ENCODE measurements at regions not wholly inside any gene's neighbourhood (a gene's known extent, or its start where the extent isn't known, plus 50 kb on each side); places are given as distances from the start of the nearest gene placed in this dataset.

- TF ChIP-seq E4F1 (CRISPR knock-in tag; IDR thresholded peaks at IDR 0.05; ENCODE audit: borderline replicate concordance) (no peak), SMARCA5 (IDR thresholded peaks at IDR 0.05) (no peak), SREBF1 (IDR thresholded peaks at IDR 0.05; ENCODE audit: borderline replicate concordance, low read depth, low read length) (no peak)
Observed at GRCh38 chr3:90095811-90096210, 988.4 kb downstream of the EPHA3 start (continued).

GRCh38 chr3:90099493-90099892 lies 992.1 kb downstream of the EPHA3 start:
- no peaks in the 10 kb centered on the region for H3K36me3 ChIP-seq (ENCODE audit: control insufficient read depth, insufficient read depth, low read length)
- H3K4me2 ChIP-seq (ENCODE audit: insufficient read depth, low read length): no peak overlapping the region
- 8% methylated on average over 1 of the region's 1 CpG for WGBS (ENCODE audit: insufficient coverage, low coverage, missing lambda C conversion rate)
- H3K9ac ChIP-seq (ENCODE audit: insufficient read depth in 1 of 2, low read depth in 2 of 2, low read length in 2 of 2): no peak overlapping the region
- in situ Hi-C loops (cut with MboI): loop anchor here (25.0 kb wide), 1 partner anchor 1887 kb away; no protein-coding TSS in a partner anchor
- no peaks in the 10 kb centered on the region for H3K79me2 ChIP-seq (ENCODE audit: control insufficient read depth, insufficient read depth, low read length)
- POLR2A ChIA-PET: no interaction called here
- no peaks in the 10 kb centered on the region for H3K9me1 ChIP-seq (ENCODE audit: control insufficient read depth, insufficient read depth, low read length)
- TF ChIP-seq L3MBTL2 (IDR thresholded peaks at IDR 0.05): no peak
- TF ChIP-seq ZNF316 (IDR thresholded peaks at IDR 0.05): peak; percentile 31; the same call in 1 of the 2 replicates
- H4K20me1 ChIP-seq (replicated peaks; ENCODE audit: control insufficient read depth, insufficient read depth, low read length): no peaks in the 10 kb centered on the region
- ATAC-seq (no peak), FAIRE-seq (no peak), DNase-seq (ENCODE audit: extremely low read depth in 1 of 4, low spot score in 3 of 4) (no peak)
- no TSS peak for BruUV-seq (replicated peaks)
- no peaks in the 10 kb centered on the region for H3K9me3 ChIP-seq (replicated peaks; ENCODE audit: control insufficient read depth, insufficient read depth, low read depth, low read length)
- H3K27me3 ChIP-seq (ENCODE audit: control insufficient read depth in 2 of 2, insufficient read depth in 2 of 2, low read length in 2 of 2): no peaks in the 10 kb centered on the region
- H2AFZ ChIP-seq (ENCODE audit: low read depth, low read length): no peak overlapping the region
- CTCF ChIA-PET (ENCODE audit: low intra/inter-chr PET ratio): no interaction called here
- no peaks in the 10 kb centered on the region for H3K4me1 ChIP-seq (replicated peaks in 1 of 2; ENCODE audit: control insufficient read depth in 2 of 2, insufficient read depth in 2 of 2, low read length in 2 of 2)
- no peak overlapping the region for H3K27ac ChIP-seq (ENCODE audit: extremely low read depth, low read depth, low read length)
- intact Hi-C loops (cut with micrococcal nuclease): no loop called here
- H3K4me3 ChIP-seq: no peak overlapping the region
